Ovary (tissue), 3 donors: ENCODE measurements at regions not wholly inside any gene's neighbourhood (a gene's known extent, or its start where the extent isn't known, plus 50 kb on each side); places are given as distances from the start of the nearest gene placed in this dataset.

Source experiments
- CTCF ChIP-seq, 3 donors: fragments of 450-650 bp in 2 of 3; fragments of 200-600 bp in 1 of 3; IDR thresholded peaks; one replicate each; pipeline versions ENCODE4 v1.5.1 to v1.8.0; 2016 to 2022; ENCODE audit warnings: antibody characterized with exemption in 3 of 3, mild to moderate bottlenecking in 1 of 3
- EP300 ChIP-seq: sonication (generic); formaldehyde crosslinking; IDR thresholded peaks from one replicate; pipeline ENCODE4 v1.6.1; 2017; ENCODE audit warnings: antibody characterized with exemption
- POLR2A ChIP-seq: fragments of 450-650 bp; IDR thresholded peaks from one replicate; pipeline ENCODE4 v1.6.1; 2017; ENCODE audit warnings: antibody characterized with exemption, mild to moderate bottlenecking, moderate library complexity
- donor health status: DM: no; HTN: no; CAD: no.

GRCh38 chr3:9310043-9310442 lies 52.8 kb upstream of the THUMPD3 start:
- no peak for TF ChIP-seq POLR2A
- no peak for TF ChIP-seq CTCF (IDR thresholded peaks at IDR 0.05)
- TF ChIP-seq EP300, result no peak
